Esophagus squamous epithelium (tissue), 4 donors: ENCODE measurements at regions not wholly inside any gene's neighbourhood (a gene's known extent, or its start where the extent isn't known, plus 50 kb on each side); places are given as distances from the start of the nearest gene placed in this dataset.

ENCODE experiments used
- CTCF ChIP-seq, 6 experiments: fragments of 450-650 bp in 4 of 6; fragments of 200-600 bp in 2 of 6; sonication (generic) in 2 of 6; IDR thresholded peaks; one replicate each; pipeline ENCODE4 v1.5.1; 2016 to 2019; ENCODE audit warnings: antibody characterized with exemption in 6 of 6, mild to moderate bottlenecking in 4 of 6, moderate library complexity in 4 of 6
- POLR2A ChIP-seq, 4 donors: fragments of 450-650 bp; IDR thresholded peaks; one replicate each; pipeline ENCODE4 v1.6.1; 2017; ENCODE audit warnings: antibody characterized with exemption in 4 of 4, mild to moderate bottlenecking in 4 of 4, moderate library complexity in 3 of 4

GRCh38 chr13:100815476-100816046, 141.0 kb upstream of the TMTC4 start:
- TF ChIP-seq CTCF (IDR thresholded peaks at IDR 0.05), result no peak
- TF ChIP-seq POLR2A (IDR thresholded peaks at IDR 0.05), result no peak
